Panc1 (cell line): ENCODE measurements at regions not wholly inside any gene's neighbourhood (a gene's known extent, or its start where the extent isn't known, plus 50 kb on each side); places are given as distances from the start of the nearest gene placed in this dataset.

Experiments
- ATAC-seq: fragments of 200-7000 bp; cut with Tn5 transposase; 2 replicates; pipeline ENCODE4 v1.9.1; 2020; ENCODE audit warnings: mild to moderate bottlenecking, moderate library complexity
- BruUV-seq: library from RNA; stranded (reverse); fragments of 400-500 nt; replicated peaks from 2 replicates; lab custom pipeline; 2021; lab: Mats Ljungman, UMichigan
- CTCF ChIA-PET: fragments of 300-600 bp; sonication (Branson Sonifier 250); formaldehyde crosslinking; loops from one replicate; lab custom pipeline; 2022; ENCODE audit warnings: antibody characterized with exemption; lab: Charles Lee
- POLR2A ChIA-PET: fragments of 300-600 bp; sonication (Branson Sonifier 250); formaldehyde crosslinking; loops from one replicate; lab custom pipeline; 2022; ENCODE audit warnings: antibody characterized with exemption; lab: Charles Lee
- DNase-seq: peaks from one replicate; pipeline ENCODE4 v3.0.0-alpha.2; 2010; ENCODE audit warnings: low read depth, low spot score
- H3K27ac ChIP-seq: 2 replicates; pipeline ENCODE4 v1.5.1; 2011; ENCODE audit warnings: mild to moderate bottlenecking, low read length, inconsistent platforms
- H3K27me3 ChIP-seq: fragments of 200-500 bp; sonication (Bioruptor generic); 2 replicates; pipeline ENCODE4 v1.6.0; 2014; ENCODE audit warnings: low read length, inconsistent platforms; ENCODE audit not compliant: control insufficient read depth, insufficient read depth
- H3K36me3 ChIP-seq: fragments of 200-500 bp; sonication (Bioruptor generic); 2 replicates; pipeline ENCODE4 v1.5.1; 2014; ENCODE audit warnings: inconsistent platforms, mild to moderate bottlenecking, low read length, moderate library complexity; ENCODE audit not compliant: control insufficient read depth, insufficient read depth
- H3K4me1 ChIP-seq: 2 replicates; pipeline ENCODE4 v1.5.1; 2011; ENCODE audit warnings: inconsistent platforms, mild to moderate bottlenecking, low read length, moderate library complexity; ENCODE audit not compliant: control insufficient read depth, insufficient read depth
- H3K4me3 ChIP-seq, 2 experiments: 2 replicates each; pipeline ENCODE4 v1.5.1; 2011 to 2012; ENCODE audit warnings: low read depth in 2 of 2, low read length in 2 of 2, mild to moderate bottlenecking in 2 of 2, inconsistent platforms in 1 of 2, moderate library complexity in 1 of 2
- H3K9me3 ChIP-seq: fragments of 200-500 bp; sonication (Bioruptor generic); 2 replicates; pipeline ENCODE4 v1.5.1; 2014; ENCODE audit warnings: low read depth, mild to moderate bottlenecking, inconsistent platforms, low read length, moderate library complexity; ENCODE audit not compliant: control insufficient read depth, insufficient read depth
- POLR2AphosphoS5 ChIP-seq: IDR thresholded peaks from 2 replicates; pipeline ENCODE4 v1.6.1; 2012; ENCODE audit warnings: mild to moderate bottlenecking, low read depth, low read length, moderate library complexity
- SIN3A ChIP-seq: IDR thresholded peaks from 2 replicates; pipeline ENCODE4 v1.6.1; 2012; ENCODE audit warnings: low read depth, mild to moderate bottlenecking, low read length, moderate library complexity, borderline replicate concordance; ENCODE audit not compliant: insufficient read depth
- TCF7L2 ChIP-seq: IDR thresholded peaks from 2 replicates; pipeline ENCODE4 v1.6.1; 2011; ENCODE audit warnings: mild to moderate bottlenecking, low read depth, low read length, inconsistent platforms
- in situ Hi-C: cut with HindIII; loops from 2 replicates; pipeline ENCODE4 v1.10.0; 2016; ENCODE audit warnings: low sequenced_read_pairs, low pct_unique_long_range_greater_than_20kb
- intact Hi-C: fragments of 100-400 bp; cut with micrococcal nuclease; formaldehyde crosslinking; loops from one replicate; pipeline ENCODE4 v1.10.0; 2022; ENCODE audit not compliant: unreplicated experiment
- TF ChIP-seq, protein P1 (sequence below): fragments of 450-650 bp; IDR thresholded peaks from 2 replicates; pipeline ENCODE4 v1.5.1; 2017; ENCODE audit warnings: mild to moderate bottlenecking
- TF ChIP-seq, protein P2 (sequence below), 2 experiments: IDR thresholded peaks; 2 replicates each; pipeline ENCODE4 v1.6.1; 2011 to 2012; ENCODE audit warnings: low read depth in 2 of 2, control low read depth in 1 of 2, low read length in 1 of 2, mild to moderate bottlenecking in 1 of 2, moderate library complexity in 1 of 2; ENCODE audit not compliant: insufficient read depth in 1 of 2

- CTCF ChIA-PET: no interaction called here
- TF ChIP-seq, protein P1, sequence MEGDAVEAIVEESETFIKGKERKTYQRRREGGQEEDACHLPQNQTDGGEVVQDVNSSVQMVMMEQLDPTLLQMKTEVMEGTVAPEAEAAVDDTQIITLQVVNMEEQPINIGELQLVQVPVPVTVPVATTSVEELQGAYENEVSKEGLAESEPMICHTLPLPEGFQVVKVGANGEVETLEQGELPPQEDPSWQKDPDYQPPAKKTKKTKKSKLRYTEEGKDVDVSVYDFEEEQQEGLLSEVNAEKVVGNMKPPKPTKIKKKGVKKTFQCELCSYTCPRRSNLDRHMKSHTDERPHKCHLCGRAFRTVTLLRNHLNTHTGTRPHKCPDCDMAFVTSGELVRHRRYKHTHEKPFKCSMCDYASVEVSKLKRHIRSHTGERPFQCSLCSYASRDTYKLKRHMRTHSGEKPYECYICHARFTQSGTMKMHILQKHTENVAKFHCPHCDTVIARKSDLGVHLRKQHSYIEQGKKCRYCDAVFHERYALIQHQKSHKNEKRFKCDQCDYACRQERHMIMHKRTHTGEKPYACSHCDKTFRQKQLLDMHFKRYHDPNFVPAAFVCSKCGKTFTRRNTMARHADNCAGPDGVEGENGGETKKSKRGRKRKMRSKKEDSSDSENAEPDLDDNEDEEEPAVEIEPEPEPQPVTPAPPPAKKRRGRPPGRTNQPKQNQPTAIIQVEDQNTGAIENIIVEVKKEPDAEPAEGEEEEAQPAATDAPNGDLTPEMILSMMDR: no peak
- no peak for TF ChIP-seq TCF7L2
- TF ChIP-seq SIN3A: no peak
- TF ChIP-seq POLR2AphosphoS5: no peak
- TF ChIP-seq, protein P2, sequence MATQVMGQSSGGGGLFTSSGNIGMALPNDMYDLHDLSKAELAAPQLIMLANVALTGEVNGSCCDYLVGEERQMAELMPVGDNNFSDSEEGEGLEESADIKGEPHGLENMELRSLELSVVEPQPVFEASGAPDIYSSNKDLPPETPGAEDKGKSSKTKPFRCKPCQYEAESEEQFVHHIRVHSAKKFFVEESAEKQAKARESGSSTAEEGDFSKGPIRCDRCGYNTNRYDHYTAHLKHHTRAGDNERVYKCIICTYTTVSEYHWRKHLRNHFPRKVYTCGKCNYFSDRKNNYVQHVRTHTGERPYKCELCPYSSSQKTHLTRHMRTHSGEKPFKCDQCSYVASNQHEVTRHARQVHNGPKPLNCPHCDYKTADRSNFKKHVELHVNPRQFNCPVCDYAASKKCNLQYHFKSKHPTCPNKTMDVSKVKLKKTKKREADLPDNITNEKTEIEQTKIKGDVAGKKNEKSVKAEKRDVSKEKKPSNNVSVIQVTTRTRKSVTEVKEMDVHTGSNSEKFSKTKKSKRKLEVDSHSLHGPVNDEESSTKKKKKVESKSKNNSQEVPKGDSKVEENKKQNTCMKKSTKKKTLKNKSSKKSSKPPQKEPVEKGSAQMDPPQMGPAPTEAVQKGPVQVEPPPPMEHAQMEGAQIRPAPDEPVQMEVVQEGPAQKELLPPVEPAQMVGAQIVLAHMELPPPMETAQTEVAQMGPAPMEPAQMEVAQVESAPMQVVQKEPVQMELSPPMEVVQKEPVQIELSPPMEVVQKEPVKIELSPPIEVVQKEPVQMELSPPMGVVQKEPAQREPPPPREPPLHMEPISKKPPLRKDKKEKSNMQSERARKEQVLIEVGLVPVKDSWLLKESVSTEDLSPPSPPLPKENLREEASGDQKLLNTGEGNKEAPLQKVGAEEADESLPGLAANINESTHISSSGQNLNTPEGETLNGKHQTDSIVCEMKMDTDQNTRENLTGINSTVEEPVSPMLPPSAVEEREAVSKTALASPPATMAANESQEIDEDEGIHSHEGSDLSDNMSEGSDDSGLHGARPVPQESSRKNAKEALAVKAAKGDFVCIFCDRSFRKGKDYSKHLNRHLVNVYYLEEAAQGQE (IDR thresholded peaks at IDR 0.05; ENCODE audit: insufficient read depth in 1 of 2, low read depth in 2 of 2, low read length in 1 of 2): no peak
- Histone ChIP-seq H3K36me3 (no peaks in the 10 kb centered on the region), H3K4me1 (no peaks in the 10 kb centered on the region), H3K4me3 (no peak overlapping the region), H3K9me3 (no peaks in the 10 kb centered on the region), H3K27ac (no peak overlapping the region), H3K27me3 (no peaks in the 10 kb centered on the region)
- no peak for DNase-seq
- POLR2A ChIA-PET: no interaction called here
- in situ Hi-C loops (no loop called here), intact Hi-C loops (loop anchor here (10.0 kb wide), 1 partner anchor 59 kb away; no protein-coding TSS in a partner anchor)
- no TSS peak for BruUV-seq
- no peak for ATAC-seq
Observed at GRCh38 chr15:26235864-26236263, 372.7 kb upstream of the ATP10A start.

- ATAC-seq (no peak), DNase-seq (no peak)
- Histone ChIP-seq H3K9me3 (no peaks in the 10 kb centered on the region), H3K27me3 (no peaks in the 10 kb centered on the region), H3K4me3 (no peak overlapping the region), H3K36me3 (no peaks in the 10 kb centered on the region), H3K4me1 (no peaks in the 10 kb centered on the region), H3K27ac (no peak overlapping the region)
- TF ChIP-seq, protein P1: no peak
- no peak for TF ChIP-seq SIN3A
- no peak for TF ChIP-seq TCF7L2
- TF ChIP-seq, protein P2 (IDR thresholded peaks at IDR 0.05; ENCODE audit: insufficient read depth in 1 of 2, low read depth in 2 of 2, low read length in 1 of 2): no peak
- in situ Hi-C loops (no loop called here), intact Hi-C loops (loop anchor here (10.0 kb wide), 1 partner anchor 60 kb away; no protein-coding TSS in a partner anchor)
- ChIA-PET CTCF (no interaction called here), POLR2A (no interaction called here)
- no TSS peak for BruUV-seq
Observed at GRCh38 chr15:26234976-26235767, 372.0 kb upstream of the ATP10A start.
